Uterus (tissue), 3 donors: ENCODE measurements at regions not wholly inside any gene's neighbourhood (a gene's known extent, or its start where the extent isn't known, plus 50 kb on each side); places are given as distances from the start of the nearest gene placed in this dataset.

Source experiments
- DNase-seq, 2 donors: peaks; one replicate each; pipeline ENCODE4 v3.0.0-alpha.2; 2019 to 2020
- H3K27ac ChIP-seq, 2 donors: fragments of 200-600 bp; sonication (generic); 1 replicate in 1 of 2; 2 replicates in 1 of 2; pipeline ENCODE4 v1.5.1; 2016 to 2018
- H3K27me3 ChIP-seq, 2 donors: fragments of 200-600 bp; sonication (generic); one replicate each; pipeline ENCODE4 v1.5.1; 2018 to 2019; ENCODE audit warnings: control low read depth in 1 of 2
- H3K36me3 ChIP-seq, 2 donors: fragments of 200-600 bp; sonication (generic); one replicate each; pipeline ENCODE4 v1.5.1; 2019; ENCODE audit warnings: control low read depth in 1 of 2
- H3K4me1 ChIP-seq, 2 donors: fragments of 200-600 bp; sonication (generic); one replicate each; pipeline ENCODE4 v1.5.1; 2018 to 2019; ENCODE audit warnings: control low read depth in 1 of 2
- H3K4me3 ChIP-seq, 2 donors: fragments of 200-600 bp; sonication (generic); 1 replicate in 1 of 2; 2 replicates in 1 of 2; pipeline ENCODE4 v1.5.1; 2018 to 2019; ENCODE audit warnings: mild to moderate bottlenecking in 1 of 2
- H3K9me3 ChIP-seq, 2 donors: fragments of 200-600 bp; sonication (generic); one replicate each; pipeline ENCODE4 v1.5.1; 2019; ENCODE audit warnings: control low read depth in 1 of 2
- CTCF ChIP-seq, 4 experiments: fragments of 200-600 bp in 2 of 4; fragments of 450-650 bp in 2 of 4; sonication (generic) in 2 of 4; IDR thresholded peaks; one replicate each; pipeline ENCODE4 v1.5.1; 2016 to 2019; ENCODE audit warnings: antibody characterized with exemption in 4 of 4, mild to moderate bottlenecking in 2 of 4, moderate library complexity in 1 of 4
- POLR2A ChIP-seq, 2 donors: fragments of 450-650 bp; IDR thresholded peaks; one replicate each; pipeline ENCODE4 v1.6.1; 2016; ENCODE audit warnings: antibody characterized with exemption in 2 of 2, mild to moderate bottlenecking in 1 of 2, moderate library complexity in 1 of 2
- intact Hi-C: fragments of 100-400 bp; cut with DNase I; formaldehyde crosslinking; loops from one replicate; pipeline ENCODE4 v1.15.1; 2023; ENCODE audit warnings: low total_unique reads
- donor health status: DM: yes; HTN: yes; CAD: no.

- no peak overlapping the region for H3K27ac ChIP-seq
- DNase-seq = no peak
- no peak overlapping the region for H3K4me3 ChIP-seq
- TF ChIP-seq POLR2A (IDR thresholded peaks at IDR 0.05) (no peak), CTCF (IDR thresholded peaks at IDR 0.05) (no peak)
- H3K36me3 ChIP-seq = no peaks in the 10 kb centered on the region
- H3K4me1 ChIP-seq = no peaks in the 10 kb centered on the region
- H3K9me3 ChIP-seq = no peaks in the 10 kb centered on the region
- intact Hi-C loops = no loop called here
- no peaks in the 10 kb centered on the region for H3K27me3 ChIP-seq
Measured at GRCh38 chr5:84589926-84590325, 205.2 kb upstream of the EDIL3 start.

GRCh38 chr5:84585218-84585617 is 200.5 kb upstream of the EDIL3 start:
- H3K4me3 ChIP-seq = no peak overlapping the region
- intact Hi-C loops = no loop called here
- no peak for DNase-seq

GRCh38 chr5:84578226-84578625 is 193.5 kb upstream of the EDIL3 start:
- Histone ChIP-seq H3K27ac (no peak overlapping the region), H3K27me3 (no peaks in the 10 kb centered on the region), H3K4me3 (no peak overlapping the region), H3K36me3 (no peaks in the 10 kb centered on the region), H3K4me1 (no peaks in the 10 kb centered on the region), H3K9me3 (no peaks in the 10 kb centered on the region)
- intact Hi-C loops = no loop called here
- no peak for TF ChIP-seq CTCF (IDR thresholded peaks at IDR 0.05)
- no peak for DNase-seq

More at GRCh38 chr5:84585218-84585617, 200.5 kb upstream of the EDIL3 start:
- H3K4me1 ChIP-seq = no peaks in the 10 kb centered on the region
- H3K27ac ChIP-seq = no peak overlapping the region
- no peaks in the 10 kb centered on the region for H3K36me3 ChIP-seq
- H3K9me3 ChIP-seq = no peaks in the 10 kb centered on the region
- no peaks in the 10 kb centered on the region for H3K27me3 ChIP-seq
- TF ChIP-seq CTCF (IDR thresholded peaks at IDR 0.05) = no peak
- no peak for TF ChIP-seq POLR2A (IDR thresholded peaks at IDR 0.05)

GRCh38 chr5:84573017-84573712 is 188.5 kb upstream of the EDIL3 start:
- intact Hi-C loops = no loop called here

GRCh38 chr5:84569307-84569706 is 184.6 kb upstream of the EDIL3 start:
- Histone ChIP-seq H3K9me3 (no peaks in the 10 kb centered on the region), H3K27me3 (no peaks in the 10 kb centered on the region), H3K4me1 (no peaks in the 10 kb centered on the region), H3K27ac (no peak overlapping the region), H3K36me3 (no peaks in the 10 kb centered on the region), H3K4me3 (no peak overlapping the region)
- intact Hi-C loops = no loop called here
- DNase-seq = no peak
- TF ChIP-seq POLR2A (IDR thresholded peaks at IDR 0.05) = no peak
- TF ChIP-seq CTCF (IDR thresholded peaks at IDR 0.05) = no peak

More at GRCh38 chr5:84573017-84573712, 188.5 kb upstream of the EDIL3 start:
- Histone ChIP-seq H3K27ac (no peak overlapping the region), H3K9me3 (no peaks in the 10 kb centered on the region), H3K36me3 (no peaks in the 10 kb centered on the region), H3K4me1 (no peaks in the 10 kb centered on the region), H3K4me3 (no peak overlapping the region), H3K27me3 (no peaks in the 10 kb centered on the region)
- no peak for DNase-seq
- TF ChIP-seq CTCF (IDR thresholded peaks at IDR 0.05) (no peak), POLR2A (IDR thresholded peaks at IDR 0.05) (no peak)
